Left ventricle myocardium superior (tissue), 1 donor: ENCODE measurements at regions not wholly inside any gene's neighbourhood (a gene's known extent, or its start where the extent isn't known, plus 50 kb on each side); places are given as distances from the start of the nearest gene placed in this dataset.

Experiments
- ATAC-seq: fragments of 200-7000 bp; cut with Tn5 transposase; one replicate; pipeline ENCODE4 v1.9.1; 2020; ENCODE audit warnings: mild to moderate bottlenecking, moderate library complexity
- DNase-seq: peaks from one replicate; pipeline ENCODE4 v3.0.0-alpha.2; 2020
- intact Hi-C: fragments of 100-400 bp; cut with micrococcal nuclease; formaldehyde crosslinking; loops from one replicate; pipeline ENCODE4 v1.11.0; 2022
- donor health status: DM: no; HTN: yes; CAD: no; lungs with severe emphysema.

- no peak for DNase-seq
- no peak for ATAC-seq
- intact Hi-C loops = no loop called here
Observed at GRCh38 chr9:13732290-13732689, 452.8 kb upstream of the MPDZ start.

- DNase-seq (no peak), ATAC-seq (peak; percentile 29)
- intact Hi-C loops = no loop called here
Observed at GRCh38 chr9:13731637-13732036, 452.1 kb upstream of the MPDZ start.

- DNase-seq (no peak), ATAC-seq (no peak)
- intact Hi-C loops = no loop called here
Observed at GRCh38 chr9:13729955-13730354, 450.5 kb upstream of the MPDZ start.

- ATAC-seq (peak; percentile 84), DNase-seq (no peak)
- intact Hi-C loops = no loop called here
Observed at GRCh38 chr9:13728917-13729811, 449.7 kb upstream of the MPDZ start.

GRCh38 chr9:13728131-13728530 is 448.6 kb upstream of the MPDZ start:
- DNase-seq (peak; percentile 32), ATAC-seq (peak; percentile 19)
- intact Hi-C loops = no loop called here

- intact Hi-C loops = no loop called here
- ATAC-seq = peak; percentile 47
- no peak for DNase-seq
Observed at GRCh38 chr9:13726746-13727145, 447.3 kb upstream of the MPDZ start.

- ATAC-seq (no peak), DNase-seq (no peak)
- intact Hi-C loops = no loop called here
Observed at GRCh38 chr9:13725516-13725915, 446.0 kb upstream of the MPDZ start.

GRCh38 chr9:13721481-13722235 is 442.2 kb upstream of the MPDZ start:
- DNase-seq (no peak), ATAC-seq (no peak)
- intact Hi-C loops = no loop called here

GRCh38 chr9:13719981-13720676 is 440.6 kb upstream of the MPDZ start:
- ATAC-seq (no peak), DNase-seq (no peak)

GRCh38 chr9:13719446-13719845 is 440.0 kb upstream of the MPDZ start:
- intact Hi-C loops = no loop called here
- no peak for ATAC-seq

More at GRCh38 chr9:13719981-13720676, 440.6 kb upstream of the MPDZ start:
- intact Hi-C loops = no loop called here

GRCh38 chr9:13718539-13718938 is 439.0 kb upstream of the MPDZ start:
- no peak for DNase-seq
- intact Hi-C loops = no loop called here
- no peak for ATAC-seq

More at GRCh38 chr9:13719446-13719845, 440.0 kb upstream of the MPDZ start:
- DNase-seq = no peak

GRCh38 chr9:13718086-13718485 is 438.6 kb upstream of the MPDZ start:
- ATAC-seq (peak; percentile 15), DNase-seq (no peak)
- intact Hi-C loops = no loop called here

GRCh38 chr9:13717322-13718054 is 438.0 kb upstream of the MPDZ start:
- intact Hi-C loops = no loop called here
- DNase-seq (no peak), ATAC-seq (peak; percentile 45)

- intact Hi-C loops = no loop called here
- no peak for ATAC-seq
- DNase-seq = no peak
Observed at GRCh38 chr9:13716601-13717321, 437.3 kb upstream of the MPDZ start.

- DNase-seq (no peak), ATAC-seq (no peak)
- intact Hi-C loops = no loop called here
Observed at GRCh38 chr9:13716090-13716489, 436.6 kb upstream of the MPDZ start.

GRCh38 chr9:13715430-13715829 is 435.9 kb upstream of the MPDZ start:
- no peak for DNase-seq
- ATAC-seq = no peak
- intact Hi-C loops = no loop called here

GRCh38 chr9:13707612-13708576 is 428.4 kb upstream of the MPDZ start:
- DNase-seq = no peak
- no peak for ATAC-seq
- intact Hi-C loops = no loop called here
